Progenitor cell of endocrine pancreas (in vitro differentiated cells): ENCODE measurements at regions not wholly inside any gene's neighbourhood (a gene's known extent, or its start where the extent isn't known, plus 50 kb on each side); places are given as distances from the start of the nearest gene placed in this dataset.
A peak's percentile ranks its signal among the peaks of the same experiment; 100 is the strongest.
"Not testable (repeated sequence)": the region's sequence is repeated elsewhere in the genome, so short reads cannot be mapped to it uniquely, and the experiment has no call there.

Experiments used
- DNase-seq: peaks from one replicate; pipeline ENCODE4 v3.0.0; 2021; ENCODE audit warnings: low spot score; ENCODE audit not compliant: unreplicated experiment
- H3K27ac Mint-ChIP-seq: 2 replicates; pipeline ENCODE4 v1.8.0; 2021; ENCODE audit warnings: mild to moderate bottlenecking, moderate library complexity, mixed read lengths
- H3K27me3 Mint-ChIP-seq: 2 replicates; pipeline ENCODE4 v1.8.0; 2021; ENCODE audit warnings: mixed read lengths
- H3K36me3 Mint-ChIP-seq: 2 replicates; pipeline ENCODE4 v1.8.0; 2022; ENCODE audit warnings: mixed read lengths; ENCODE audit not compliant: insufficient read depth
- H3K4me1 Mint-ChIP-seq: 2 replicates; pipeline ENCODE4 v1.8.0; 2021; ENCODE audit warnings: low read depth, mixed read lengths
- H3K4me3 Mint-ChIP-seq: 2 replicates; pipeline ENCODE4 v1.8.0; 2021; ENCODE audit warnings: low read depth, mild to moderate bottlenecking, moderate library complexity, mixed read lengths
- H3K9me3 Mint-ChIP-seq: 2 replicates; pipeline ENCODE4 v1.8.0; 2021; ENCODE audit warnings: low read depth, mixed read lengths
- CTCF ChIP-seq: fragments of 200-600 bp; sonication (generic); IDR thresholded peaks from one replicate; pipeline ENCODE4 v1.5.0; 2021; ENCODE audit warnings: antibody characterized with exemption, mild to moderate bottlenecking; ENCODE audit not compliant: unreplicated experiment

DNA sequence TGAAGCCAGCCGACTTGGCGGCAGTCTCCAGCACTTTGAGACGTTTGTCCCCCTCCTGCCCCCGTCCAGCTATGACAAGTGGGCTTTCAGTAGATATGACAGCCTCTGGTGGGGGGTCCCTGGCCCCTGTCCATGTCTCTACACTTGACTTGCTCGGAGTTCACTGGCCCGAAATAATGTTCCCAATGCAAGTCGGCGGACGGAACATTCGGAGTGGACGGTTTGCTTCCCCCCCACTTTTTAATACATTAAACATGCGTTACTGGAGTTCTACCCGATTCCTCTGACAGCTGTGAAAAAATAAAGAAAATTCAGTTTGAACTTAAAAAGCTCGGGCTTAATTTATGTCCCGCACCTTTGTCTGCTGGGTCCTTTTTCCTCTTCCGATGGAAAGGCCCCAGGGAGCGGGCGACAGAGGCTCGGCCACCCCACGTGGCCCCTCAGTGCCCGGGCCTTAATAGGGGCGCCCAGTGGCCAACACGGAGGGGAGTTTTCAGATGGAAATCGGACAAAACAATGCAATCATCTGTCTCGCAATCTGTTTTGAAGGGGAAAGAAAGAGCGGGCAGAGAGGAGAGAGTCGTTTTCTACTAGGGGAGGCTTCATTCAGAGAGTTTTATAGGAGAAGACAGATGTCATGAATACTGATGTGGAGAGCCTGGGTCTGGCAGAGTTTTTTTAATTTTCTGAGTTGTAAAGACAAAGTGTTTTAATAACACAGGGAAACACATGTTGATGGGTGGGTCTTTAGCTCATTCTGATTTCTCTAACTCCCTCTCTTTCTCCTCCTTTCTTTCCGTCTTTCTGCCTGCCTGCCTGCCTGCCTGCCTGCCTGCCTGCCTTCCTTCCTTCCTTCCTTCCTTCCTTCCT lies 50.2 kb downstream of the SMIM38 start:
- Mint-ChIP-seq H3K4me3 (no peak overlapping the region), H3K36me3 (peaks cover 3% of the 10 kb centered on the region), H3K4me1 (peaks cover 6% of the 10 kb centered on the region), H3K9me3 (peaks cover 5% of the 10 kb centered on the region), H3K27me3 (peaks cover 13% of the 10 kb centered on the region), H3K27ac (no peak overlapping the region)
- no peak for DNase-seq
- no peak for TF ChIP-seq CTCF

DNA sequence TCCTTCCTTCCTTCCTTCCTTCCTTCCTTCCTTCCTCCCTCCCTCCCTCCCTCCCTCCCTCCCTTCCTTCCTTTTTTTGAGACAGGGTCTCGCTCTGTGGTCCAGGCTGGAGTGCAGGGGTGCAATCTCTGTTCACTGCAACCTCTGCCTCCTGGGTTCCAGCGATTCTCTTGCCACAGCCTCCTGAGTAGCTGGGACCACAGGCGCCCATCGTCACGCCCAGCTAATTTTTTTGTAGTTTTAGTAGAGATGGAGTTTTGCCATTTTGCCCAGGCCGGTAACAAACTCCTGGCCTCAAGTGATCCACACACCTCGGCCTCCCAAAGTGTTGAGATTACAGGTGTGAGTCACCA lies 50.9 kb downstream of the SMIM38 start:
- not testable (repeated sequence) for H3K36me3 Mint-ChIP-seq, H3K4me1 Mint-ChIP-seq, H3K4me3 Mint-ChIP-seq, DNase-seq, H3K27ac Mint-ChIP-seq, H3K9me3 Mint-ChIP-seq
- H3K27me3 Mint-ChIP-seq: peaks cover 16% of the 10 kb centered on the region

- Mint-ChIP-seq H3K36me3 (peaks cover 3% of the 10 kb centered on the region), H3K27ac (peak overlapping the region; percentile 22), H3K4me1 (peaks cover 11% of the 10 kb centered on the region), H3K4me3 (no peak overlapping the region), H3K27me3 (peaks cover 15% of the 10 kb centered on the region), H3K9me3 (peaks cover 5% of the 10 kb centered on the region)
- DNase-seq: no peak
- no peak for TF ChIP-seq CTCF
Measured at GRCh38 chr11:69207165-69207889, 51.6 kb downstream of the SMIM38 start.

DNA sequence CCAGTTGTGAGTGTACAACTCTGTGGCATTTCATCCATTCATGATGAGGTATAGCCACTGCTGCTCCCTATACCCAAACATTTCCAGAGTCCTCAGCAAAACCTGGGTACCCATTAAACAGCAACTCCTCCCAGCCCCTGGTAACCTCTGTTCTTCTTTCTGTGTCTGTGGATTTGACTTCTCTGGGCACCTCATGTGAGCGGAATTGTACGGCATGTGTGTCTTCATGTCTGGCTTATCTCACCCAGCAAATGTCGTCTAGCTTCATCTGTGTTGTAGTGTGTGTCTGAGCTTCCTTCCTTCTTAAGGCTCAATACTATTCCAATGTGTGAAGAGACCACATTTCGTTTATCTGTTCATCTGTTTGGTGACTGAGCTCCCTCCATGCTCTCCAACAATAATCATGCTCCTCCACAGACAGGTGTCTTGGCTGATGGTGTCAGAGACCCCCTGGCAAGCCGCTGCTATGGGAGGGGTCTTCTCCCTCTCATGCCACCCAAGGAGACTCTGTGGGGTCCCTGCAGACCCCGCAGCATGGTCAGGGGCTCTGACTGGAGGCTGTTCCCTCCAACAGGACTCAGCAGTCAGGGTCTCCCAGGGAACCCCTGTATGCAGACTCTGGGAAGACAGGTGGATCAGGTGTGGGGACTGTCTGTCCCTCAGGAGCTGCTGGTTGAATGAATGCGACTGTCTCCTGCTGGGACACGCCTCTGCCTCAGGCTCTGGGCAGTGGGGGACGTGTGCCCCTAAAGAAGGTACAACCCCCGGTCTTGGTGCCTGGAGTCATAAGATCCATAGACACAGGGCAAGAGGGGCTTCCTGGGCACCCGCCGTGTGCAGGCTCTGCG lies 52.7 kb downstream of the SMIM38 start:
- Mint-ChIP-seq H3K27ac (no peak overlapping the region), H3K4me1 (peaks cover 11% of the 10 kb centered on the region), H3K36me3 (peaks cover 3% of the 10 kb centered on the region), H3K4me3 (no peak overlapping the region), H3K9me3 (peaks cover 5% of the 10 kb centered on the region), H3K27me3 (peaks cover 19% of the 10 kb centered on the region)
- no peak for TF ChIP-seq CTCF
- no peak for DNase-seq

- no peak for TF ChIP-seq CTCF
- Mint-ChIP-seq H3K4me3 (no peak overlapping the region), H3K27me3 (peaks cover 19% of the 10 kb centered on the region), H3K9me3 (peaks cover 5% of the 10 kb centered on the region), H3K4me1 (peaks cover 11% of the 10 kb centered on the region), H3K36me3 (peaks cover 3% of the 10 kb centered on the region), H3K27ac (no peak overlapping the region)
- no peak for DNase-seq
Measured at GRCh38 chr11:69209038-69209350, 53.3 kb downstream of the SMIM38 start.
